ENCODE measurements at regions not wholly inside any gene's neighbourhood (a gene's known extent, or its start where the extent isn't known, plus 50 kb on each side); places are given as distances from the start of the nearest gene placed in this dataset.

GRCh38 chr14:27067961-27068360 is 470.1 kb upstream of the NOVA1 start:
- TF ChIP-seq CTCF (optimal IDR thresholded peaks at IDR 0.05 in 1 of 3, IDR thresholded peaks at IDR 0.05 in 1 of 3, conservative IDR thresholded peaks at IDR 0.05 in 1 of 3; ENCODE audit: extremely low read depth in 1 of 3, insufficient read depth in 2 of 3, low read length in 3 of 3): no peak
- TF ChIP-seq EZH2 (IDR thresholded peaks at IDR 0.05; ENCODE audit: low read length): no peak

All from keratinocyte (primary cell).